ENCODE measurements at regions not wholly inside any gene's neighbourhood (a gene's known extent, or its start where the extent isn't known, plus 50 kb on each side); places are given as distances from the start of the nearest gene placed in this dataset.
A peak's percentile ranks its signal among the peaks of the same experiment; 100 is the strongest.

DNA sequence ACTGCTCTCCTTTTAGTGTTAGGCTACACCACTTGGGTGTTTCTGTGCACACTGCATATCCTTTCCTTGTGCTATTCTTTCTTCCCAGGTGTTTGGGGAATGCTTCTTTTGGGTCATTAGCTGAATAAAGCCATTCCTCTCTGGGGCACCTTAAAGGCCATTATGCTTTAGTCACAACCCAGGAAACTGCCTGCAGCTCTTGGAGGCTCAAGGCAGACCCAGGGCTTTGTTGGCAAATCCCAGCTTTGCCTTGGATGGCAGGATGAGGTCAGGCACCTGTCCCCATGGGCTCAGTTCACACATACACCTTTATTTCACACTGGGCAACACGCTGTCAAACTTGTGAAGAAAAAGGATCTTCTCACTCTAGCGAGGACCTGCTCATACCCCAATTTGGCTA lies 460.6 kb downstream of the CCSER2 start:
- DNase-seq (ENCODE audit: low spot score), result no peak

DNA sequence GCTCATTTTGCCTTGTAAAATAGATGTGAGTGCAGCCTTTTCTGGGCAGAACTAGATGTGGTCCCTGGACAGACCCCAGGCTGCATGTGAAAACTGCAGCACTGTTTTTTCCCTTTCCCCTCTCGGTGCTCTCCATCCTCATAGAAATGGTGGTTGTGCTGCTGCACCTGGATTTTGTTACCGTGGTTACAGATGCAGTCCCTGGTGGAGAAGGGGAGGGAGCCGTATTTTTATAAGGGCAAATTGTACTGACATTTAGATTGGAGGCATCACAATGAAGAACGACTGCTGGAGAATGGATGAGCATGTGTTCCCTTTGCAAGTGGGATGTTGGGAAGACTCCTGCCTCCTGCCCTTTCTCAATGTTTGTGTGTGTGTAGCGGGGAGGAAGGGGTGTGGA lies 469.9 kb downstream of the CCSER2 start:
- no peak for DNase-seq (ENCODE audit: low spot score)

DNA sequence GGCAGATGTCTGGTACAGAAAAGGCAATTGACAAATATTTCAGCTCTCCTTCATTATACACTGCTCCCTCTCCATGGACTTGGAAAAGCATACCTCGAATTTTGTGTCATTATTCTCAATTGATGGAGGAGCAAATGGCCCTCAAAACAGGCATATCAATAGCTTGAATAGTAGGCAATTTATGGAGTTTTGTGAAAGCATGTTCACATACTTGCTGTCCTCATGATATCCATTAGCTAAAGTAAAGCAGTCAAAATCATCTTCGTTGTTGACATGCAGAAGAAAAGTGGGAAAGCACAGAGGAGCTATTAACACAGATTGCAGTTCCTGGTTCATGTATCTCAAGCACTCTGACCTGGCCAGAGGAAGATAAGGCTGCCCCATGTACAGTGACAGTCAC lies 472.8 kb downstream of the CCSER2 start:
- DNase-seq (ENCODE audit: low spot score), result no peak

DNA sequence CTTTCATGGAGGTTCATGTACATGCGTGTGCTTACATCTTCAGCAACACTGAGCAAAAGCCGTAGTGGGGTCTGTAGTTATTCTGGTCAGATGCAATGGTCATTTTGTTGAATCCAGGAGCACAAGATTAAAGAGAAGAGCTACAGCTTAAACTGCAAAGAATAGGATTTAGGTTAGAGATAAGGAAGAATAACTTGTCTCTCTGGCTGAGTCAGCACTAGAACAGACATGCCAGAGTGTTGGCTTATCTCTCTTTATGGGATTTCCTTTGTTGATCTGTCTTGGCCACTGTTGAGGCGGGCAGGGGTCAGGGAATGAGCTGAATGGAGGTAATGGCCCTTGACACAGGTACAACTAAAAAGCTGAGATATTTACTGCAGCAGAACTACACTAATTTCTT lies 473.5 kb downstream of the CCSER2 start:
- DNase-seq (ENCODE audit: low spot score), result no peak

DNA sequence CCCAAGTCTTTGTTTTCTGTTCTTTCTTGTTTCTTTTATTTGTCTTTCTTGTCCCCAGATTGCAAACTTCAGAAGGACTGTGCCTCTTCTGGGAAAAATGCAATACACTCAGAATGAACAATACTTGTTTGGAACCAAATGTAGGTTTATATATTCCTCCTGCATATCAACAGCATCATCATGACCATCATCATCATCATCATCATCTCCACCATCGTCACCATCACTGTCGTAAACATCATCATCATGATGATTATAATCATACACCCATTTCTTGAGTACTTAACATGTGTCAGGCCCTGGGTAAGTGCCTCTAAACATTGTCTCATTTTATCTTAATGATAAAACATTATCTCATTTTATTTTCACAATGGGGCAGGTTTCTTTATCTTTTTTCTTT lies 476.8 kb downstream of the CCSER2 start:
- no peak for DNase-seq (ENCODE audit: low spot score)

DNA sequence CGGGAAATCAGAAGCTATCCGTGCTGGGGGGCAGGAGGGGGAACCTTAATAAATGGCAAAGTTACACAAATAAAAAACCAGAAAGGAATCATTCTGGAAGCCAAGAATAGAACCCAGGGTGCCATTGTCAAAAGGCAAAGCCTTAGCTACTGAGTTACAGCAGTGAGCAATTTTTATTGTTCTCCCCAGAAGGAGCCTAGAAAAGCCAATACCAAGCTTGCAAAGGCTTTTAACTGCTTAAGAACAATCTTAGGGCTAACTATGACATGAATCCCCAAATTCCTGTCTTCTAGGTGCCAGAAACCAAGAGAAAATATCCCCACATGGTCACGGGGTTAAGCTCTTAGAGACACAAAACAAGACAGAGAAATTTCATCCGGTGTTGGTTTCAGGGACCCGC lies 482.7 kb downstream of the CCSER2 start:
- no peak for DNase-seq (ENCODE audit: low spot score)

DNA sequence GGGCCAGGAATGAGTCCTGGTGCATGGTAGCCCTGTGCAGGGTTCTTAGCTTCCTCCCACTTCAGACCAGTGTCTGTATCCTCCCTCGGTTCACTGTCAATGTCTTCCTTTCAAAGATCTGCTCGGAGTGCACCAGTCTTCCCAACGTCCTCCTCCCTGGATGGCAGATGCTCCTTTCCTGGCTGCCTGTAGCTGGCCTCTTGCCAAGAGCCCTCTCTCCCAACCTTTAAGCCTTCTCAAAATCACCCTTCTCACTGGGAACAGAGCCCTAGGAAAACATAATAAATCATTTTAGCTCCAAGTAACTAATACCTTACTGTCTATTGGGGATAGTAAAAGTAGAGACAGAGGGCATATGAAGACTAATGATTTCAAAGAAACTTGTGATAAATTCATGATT lies 490.6 kb downstream of the CCSER2 start:
- DNase-seq (ENCODE audit: low spot score), result no peak

DNA sequence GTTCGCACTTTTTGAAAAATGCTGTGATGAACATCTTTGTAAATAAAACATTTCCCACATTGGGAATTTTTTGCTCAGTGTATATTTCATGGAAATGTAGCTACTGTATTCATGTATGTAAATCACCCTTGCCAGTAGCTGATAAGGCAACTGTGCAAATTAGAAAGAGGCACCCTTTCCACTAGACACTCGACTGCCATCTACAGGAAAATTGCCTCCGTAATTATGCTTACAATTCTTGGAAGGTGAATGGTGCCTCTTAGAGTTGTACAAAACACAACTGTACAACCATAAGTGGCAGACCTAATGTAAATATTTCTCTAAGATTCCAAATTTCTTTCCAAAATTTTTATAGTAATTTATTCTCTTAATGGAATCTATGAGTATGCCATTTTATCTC lies 491.7 kb downstream of the CCSER2 start:
- peak; percentile 27 for DNase-seq (ENCODE audit: low spot score)

DNA sequence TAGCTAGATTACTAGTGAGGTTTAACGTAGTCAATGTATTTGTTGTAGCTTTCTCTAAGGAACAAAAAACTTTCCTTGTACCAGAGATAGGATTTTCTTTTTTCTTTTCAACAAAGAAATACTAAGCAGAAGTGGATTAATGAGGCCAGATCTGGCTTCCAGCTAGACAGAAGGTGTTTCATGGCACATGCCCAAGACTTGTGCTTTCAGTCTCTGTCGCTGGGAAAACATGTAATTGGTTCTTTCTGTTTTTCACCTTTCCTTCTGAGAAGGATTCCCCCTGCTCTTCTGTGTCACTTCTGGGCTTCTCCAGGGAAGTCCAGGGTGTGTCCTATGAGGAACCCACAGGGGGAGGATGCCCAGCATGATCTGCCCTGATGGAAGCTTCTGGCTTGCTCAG lies 492.2 kb downstream of the CCSER2 start:
- DNase-seq (ENCODE audit: low spot score), result no peak

DNA sequence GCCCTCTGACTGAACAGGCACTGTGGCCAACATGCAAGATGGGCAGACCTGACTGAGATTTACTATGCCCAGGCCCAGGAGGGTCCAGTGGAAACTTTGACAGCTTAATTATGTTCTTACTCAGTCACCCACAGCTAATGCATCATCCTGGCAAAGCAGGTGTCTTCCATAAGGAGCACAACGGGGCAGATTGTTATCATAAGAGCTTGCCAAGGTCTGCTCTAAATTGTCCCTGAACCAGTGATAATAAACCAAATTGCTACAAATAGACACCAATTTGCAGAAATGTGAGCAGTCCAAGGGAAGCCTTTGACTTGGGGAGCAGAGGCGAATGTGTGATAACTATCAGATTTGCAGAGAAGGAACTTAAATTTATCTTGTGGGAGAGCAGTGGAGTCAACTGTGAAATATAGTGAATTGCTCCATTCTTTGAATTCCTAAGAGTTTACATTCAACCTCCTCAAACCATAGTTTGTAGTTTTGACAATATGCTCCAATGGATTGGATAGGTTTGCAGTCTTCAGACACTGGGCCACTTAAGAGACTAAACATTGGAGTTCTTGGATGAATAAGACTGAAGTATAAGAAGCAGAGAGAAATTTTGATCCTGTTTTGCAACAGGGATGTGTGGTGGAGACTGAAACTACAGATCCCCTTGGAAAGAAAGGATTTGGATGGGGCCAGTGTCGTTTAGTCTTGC lies 494.7 kb downstream of the CCSER2 start:
- DNase-seq (ENCODE audit: low spot score), result no peak

DNA sequence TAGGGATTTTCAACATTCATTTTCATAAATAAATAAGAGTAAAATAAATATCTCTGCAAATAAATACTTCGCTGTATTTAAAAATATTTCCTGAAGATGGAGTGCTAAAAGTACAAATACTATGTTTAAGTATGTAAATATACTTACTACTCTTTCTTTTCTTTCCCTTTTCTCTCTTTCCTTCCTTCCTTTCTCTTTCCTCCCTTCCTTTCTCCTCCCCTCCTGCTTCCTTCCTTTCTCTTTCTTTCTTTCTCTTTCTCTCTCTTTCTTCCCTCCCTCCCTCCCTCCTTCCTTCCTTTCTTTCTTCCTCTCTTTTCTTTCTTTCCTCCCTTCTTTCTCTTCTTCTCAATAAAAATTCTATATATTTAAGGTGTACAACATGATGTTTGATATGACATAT lies 496.1 kb downstream of the CCSER2 start:
- no peak for DNase-seq (ENCODE audit: low spot score)

DNA sequence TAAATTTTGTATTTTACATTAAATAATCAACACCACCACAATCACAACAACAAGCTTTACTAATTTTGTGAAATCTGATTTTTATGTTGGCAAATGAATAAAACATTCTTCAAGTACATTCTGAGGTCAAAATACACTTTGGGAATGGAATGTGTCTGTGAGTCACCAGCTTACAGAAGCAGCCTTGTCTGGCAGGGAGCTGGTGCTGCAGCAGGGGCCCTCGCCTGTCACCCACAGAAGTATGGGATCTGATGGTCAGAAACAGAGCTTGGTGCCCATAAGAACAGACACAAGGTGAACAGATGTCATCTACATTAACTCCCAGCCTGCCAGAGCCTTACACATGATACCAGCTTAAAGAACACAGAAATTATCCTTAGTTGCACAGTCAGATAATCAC lies 496.9 kb downstream of the CCSER2 start:
- DNase-seq (ENCODE audit: low spot score), result peak; percentile 60

DNA sequence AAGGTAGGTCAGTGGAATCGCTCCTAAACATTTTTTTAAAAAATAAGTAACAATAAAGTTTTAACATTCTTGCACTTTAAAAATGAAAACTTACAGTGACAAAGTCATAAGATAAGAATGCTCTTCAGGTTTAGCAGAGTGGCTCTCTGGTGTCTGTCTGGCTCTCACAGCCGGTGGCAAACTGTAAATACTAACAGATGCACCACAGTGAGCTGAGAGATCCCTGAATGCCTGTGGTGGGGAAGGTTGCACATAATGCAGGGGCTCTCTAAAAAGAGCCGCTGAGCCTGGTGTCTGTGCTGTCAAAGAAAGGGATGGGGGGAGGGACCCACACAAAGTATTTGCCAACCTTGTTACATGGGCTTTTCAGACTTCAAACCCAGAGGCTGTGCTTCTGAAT lies 498.3 kb downstream of the CCSER2 start:
- no peak for DNase-seq (ENCODE audit: low spot score)

DNA sequence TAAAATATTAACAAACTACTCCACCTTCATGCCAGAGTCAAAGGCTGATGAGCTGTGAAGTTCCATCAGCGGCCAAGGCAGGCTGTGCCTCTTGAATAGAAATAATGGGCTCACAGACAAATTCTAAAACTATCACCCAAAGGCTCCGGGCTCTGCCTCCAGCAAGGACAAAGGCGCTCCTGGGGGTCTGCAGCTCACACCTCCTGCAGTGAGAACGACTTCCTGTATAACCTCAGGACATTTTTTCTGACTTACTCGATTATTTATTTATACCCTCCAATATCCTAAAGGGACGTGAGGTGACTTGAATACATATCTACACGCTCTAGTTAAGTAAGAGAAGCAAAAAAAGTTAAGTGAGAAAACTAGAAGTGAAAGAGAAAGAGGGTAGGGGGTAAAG lies 500.7 kb downstream of the CCSER2 start:
- no peak for DNase-seq (ENCODE audit: low spot score)

DNA sequence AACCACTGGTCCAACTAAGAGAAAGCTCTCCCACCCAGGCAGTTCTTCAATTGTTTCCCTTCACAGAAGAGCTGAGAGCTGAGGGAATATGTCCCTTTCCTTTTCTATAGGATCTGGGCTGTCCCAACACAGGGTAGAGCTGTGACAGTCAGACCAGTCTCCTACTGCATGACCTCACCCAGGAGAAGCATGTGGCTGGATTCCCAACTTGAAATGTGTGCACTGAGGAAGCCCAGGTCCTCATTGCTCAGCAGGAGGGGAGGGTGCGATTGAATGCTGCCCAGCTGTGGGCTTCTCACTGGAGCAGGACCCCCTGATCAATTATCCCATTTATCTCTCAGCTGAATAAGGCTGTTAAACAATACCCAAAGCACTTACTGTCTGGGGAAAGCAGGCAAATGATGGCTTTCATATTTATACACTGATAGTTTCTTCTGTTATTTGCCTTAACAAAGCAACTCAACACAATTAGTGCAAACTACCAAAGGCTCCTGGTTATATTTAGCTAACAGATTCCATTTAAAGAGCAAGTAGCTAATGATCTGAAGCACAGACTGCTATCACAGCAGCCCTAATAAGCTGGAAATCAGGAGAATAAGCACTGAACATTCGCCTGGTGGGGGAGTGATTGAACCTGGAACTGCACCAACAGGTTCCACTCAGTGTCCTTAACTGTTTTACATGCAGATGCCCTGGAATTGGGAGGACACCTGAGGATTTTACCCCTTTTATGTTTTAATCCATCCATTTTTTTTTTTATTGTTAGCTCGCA lies 508.8 kb downstream of the CCSER2 start:
- no peak for DNase-seq (ENCODE audit: low spot score)

DNA sequence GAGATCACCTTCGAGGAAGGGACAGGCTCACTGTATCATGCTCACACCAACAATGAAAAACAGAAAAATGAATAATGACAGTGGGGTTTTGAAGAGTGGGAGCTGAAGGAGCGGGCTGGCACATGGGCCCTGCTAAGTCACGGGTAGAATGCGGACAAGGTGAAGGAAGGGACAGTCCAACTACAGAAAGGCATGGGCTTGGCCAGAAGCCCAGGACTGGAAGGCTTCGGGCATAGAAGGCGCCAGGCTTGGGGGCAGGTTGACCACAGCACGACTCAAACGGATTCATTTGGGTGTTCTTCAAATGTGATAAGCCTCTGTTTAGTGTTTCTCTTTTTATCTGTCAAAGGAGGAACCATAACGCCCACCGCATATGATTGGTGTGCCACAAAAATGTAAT lies 509.5 kb downstream of the CCSER2 start:
- DNase-seq (ENCODE audit: low spot score), result peak; percentile 11

DNA sequence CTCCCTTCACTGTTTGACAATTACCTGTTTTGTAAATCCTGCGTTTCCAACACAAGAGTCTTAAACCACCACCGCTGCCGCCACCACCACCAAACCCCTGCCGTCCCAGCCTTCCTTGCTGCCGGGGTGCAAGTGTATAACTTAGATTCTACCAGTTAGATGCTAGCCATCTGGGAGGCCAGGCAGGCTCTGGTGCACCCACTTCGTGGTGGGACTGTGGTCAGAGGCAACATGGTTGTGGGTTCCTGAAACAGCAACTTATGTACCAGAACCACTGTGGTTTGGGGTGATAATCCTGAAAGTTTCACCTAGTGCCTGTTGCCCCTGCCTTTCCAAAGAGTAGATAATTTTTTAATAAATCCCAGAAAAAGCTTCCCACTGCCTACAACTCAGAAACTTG lies 510.5 kb downstream of the CCSER2 start:
- no peak for DNase-seq (ENCODE audit: low spot score)

DNA sequence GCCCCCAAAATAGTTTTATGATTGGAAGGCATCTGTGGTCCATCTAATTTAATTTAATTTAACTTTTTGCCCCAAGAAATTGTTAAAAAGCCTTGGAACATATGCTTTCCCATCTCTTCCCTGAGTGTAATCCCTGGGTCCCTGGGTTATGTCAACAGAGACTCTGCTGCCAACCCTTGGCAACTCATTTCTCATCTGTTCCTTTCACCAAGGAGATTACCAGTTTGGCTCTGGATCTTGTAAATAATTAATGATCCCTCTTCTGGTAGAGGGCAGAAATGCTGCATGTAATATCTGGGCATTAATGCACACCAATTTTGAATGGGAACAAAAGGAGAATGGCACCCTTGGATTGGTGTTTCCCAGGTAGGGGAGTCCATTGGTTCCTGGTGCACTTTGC lies 514.2 kb downstream of the CCSER2 start:
- no peak for DNase-seq (ENCODE audit: low spot score)

DNA sequence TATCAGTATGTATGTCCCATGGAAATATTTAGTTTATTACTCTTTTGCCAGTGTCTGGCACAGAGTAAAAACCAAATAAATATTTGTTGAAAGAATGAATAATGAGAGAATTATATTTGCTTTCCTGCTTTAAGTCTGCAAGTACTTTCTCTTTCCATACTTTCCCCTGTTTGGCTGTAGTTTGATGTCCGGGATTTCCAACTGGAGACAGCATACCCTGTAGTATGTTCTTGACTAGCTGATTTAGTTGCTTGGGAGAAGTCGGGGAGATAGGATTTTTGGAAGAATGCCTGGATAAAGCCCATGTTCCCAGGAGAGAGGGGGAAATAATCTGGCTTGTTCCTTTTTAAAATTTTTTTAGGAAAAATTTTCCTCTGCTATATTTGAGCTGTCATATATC lies 516.1 kb downstream of the CCSER2 start:
- DNase-seq (ENCODE audit: low spot score), result no peak

DNA sequence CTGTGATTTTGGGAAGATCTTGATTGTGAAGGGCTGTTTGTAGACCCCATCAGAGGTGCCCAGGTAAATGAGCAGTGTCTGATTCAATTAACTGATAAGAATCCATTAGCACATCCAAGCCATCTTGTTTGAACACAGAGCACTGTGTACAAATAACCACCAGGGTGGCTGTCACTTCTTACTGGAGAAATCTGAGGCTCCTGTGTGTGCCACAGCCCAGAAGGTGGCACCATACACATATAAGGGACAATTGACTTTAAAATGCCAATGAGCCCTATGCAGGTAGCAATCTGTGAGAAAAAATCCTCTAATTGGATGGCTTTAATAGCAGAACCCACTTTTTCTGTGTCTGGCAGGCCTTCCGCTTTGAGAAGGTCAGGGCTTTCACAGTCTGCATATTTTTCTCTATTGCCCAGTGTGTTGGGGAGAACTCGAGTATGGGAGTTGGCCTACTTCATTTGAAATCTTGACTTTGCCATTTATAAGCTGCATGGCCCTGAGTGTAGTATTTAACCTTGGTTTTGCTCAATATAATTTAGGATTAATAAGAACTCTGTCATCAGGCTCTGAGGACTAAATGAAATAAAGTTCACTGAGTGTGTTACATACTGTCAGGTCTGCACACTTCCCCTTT lies 517.4 kb downstream of the CCSER2 start:
- no peak for DNase-seq (ENCODE audit: low spot score)

DNA sequence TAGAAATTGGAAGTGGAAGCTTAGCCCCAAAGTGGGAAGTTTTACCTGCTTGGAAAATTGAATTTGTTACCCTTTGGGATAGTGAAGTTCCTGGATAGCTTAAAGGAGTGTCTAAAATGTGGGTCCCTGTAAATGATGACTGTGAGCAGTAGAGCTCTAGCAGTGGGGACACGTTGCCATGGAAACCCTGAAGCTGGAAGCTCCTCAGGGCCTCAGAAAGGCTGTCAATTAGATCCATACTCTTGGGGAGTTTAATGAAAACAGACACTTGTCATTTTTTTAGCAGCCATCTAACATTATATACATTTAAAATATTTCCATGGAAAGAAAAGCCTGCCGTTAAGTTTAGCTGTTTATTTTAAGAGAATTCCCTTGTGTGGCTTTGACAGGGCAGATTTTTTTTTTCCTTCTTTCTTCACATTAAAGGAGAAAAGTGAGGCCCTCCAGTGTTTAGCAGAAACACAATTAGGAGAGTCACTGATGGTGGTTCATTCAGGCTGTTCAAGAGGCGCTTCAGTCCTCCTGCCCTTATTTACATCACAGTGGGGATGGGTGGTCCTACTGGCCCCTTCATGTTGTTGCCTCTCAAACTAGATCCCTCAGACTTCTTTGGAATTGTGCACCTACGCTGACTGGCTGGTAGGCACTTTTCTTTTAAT lies 518.4 kb downstream of the CCSER2 start:
- DNase-seq (ENCODE audit: low spot score), result no peak

DNA sequence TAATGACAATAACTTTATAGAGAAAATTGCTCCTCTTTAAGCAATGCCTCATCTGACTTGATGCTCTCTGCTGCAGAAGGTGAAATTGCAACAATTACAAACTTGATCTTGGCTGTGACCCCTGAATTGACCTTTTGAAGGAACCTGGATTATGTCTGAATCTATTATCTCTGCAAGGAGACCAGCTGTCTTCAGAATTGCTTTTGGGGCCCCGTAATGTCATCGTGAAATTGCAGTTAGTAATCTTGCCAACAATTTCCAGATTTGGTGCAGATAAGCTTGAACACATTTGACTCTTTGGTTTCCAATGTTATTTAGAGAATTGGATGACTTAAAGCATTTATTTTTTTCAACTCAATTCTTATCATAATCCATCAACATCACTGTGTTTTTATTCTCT lies 520.6 kb downstream of the CCSER2 start:
- DNase-seq (ENCODE audit: low spot score), result no peak

DNA sequence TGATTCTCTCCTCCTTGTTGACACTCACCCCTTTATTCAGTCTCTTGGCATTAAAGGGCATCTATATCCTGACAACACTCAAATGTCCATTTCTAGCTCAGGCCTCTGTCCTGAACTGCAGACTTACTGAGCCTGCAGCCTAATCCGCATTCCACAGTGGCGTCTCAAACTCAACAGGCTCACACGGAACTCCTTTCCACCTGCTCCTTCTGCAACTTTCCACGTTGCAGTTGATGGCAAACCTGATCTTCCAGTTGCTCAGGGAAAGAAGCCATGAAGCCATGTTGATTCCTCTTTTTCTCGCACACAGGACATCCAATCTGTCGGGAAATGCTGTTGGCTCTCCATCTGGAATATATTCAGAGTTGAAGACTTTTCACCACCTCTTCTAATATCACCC lies 522.4 kb downstream of the CCSER2 start:
- DNase-seq (ENCODE audit: low spot score), result no peak
